ENCODE measurements at regions not wholly inside any gene's neighbourhood (a gene's known extent, or its start where the extent isn't known, plus 50 kb on each side); places are given as distances from the start of the nearest gene placed in this dataset.

DNA sequence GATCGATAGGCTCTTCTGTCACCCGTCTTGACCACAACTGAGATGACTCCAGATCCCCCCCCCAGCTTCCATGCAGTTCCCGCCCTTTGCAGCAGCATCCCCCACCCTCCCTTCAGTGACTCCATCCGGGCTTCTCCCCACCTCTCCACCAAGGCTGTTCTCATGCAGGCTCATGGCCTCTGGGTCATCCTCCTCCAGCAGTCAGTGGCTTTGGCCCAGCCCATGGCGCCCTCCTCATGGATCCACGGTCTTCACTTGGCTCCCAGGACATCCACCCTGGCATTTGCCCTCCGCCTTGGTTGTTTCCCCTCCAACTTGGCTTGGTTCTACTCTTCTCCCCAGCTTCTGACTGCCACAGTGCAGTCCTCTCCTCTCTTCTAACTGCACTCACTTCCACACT lies 96.7 kb upstream of the RUFY1 start (continued):
- no peak for TF ChIP-seq ZNF24 (IDR thresholded peaks at IDR 0.05)
- no peak for TF ChIP-seq GATAD2B (conservative IDR thresholded peaks at IDR 0.05; ENCODE audit: low read depth)
- no peak for TF ChIP-seq RAD21 (IDR thresholded peaks at IDR 0.05; ENCODE audit: insufficient read depth, low read depth, low read length)
- TF ChIP-seq CBX5 (IDR thresholded peaks at IDR 0.05; ENCODE audit: low read depth), result no peak
- TF ChIP-seq CHD1 (IDR thresholded peaks at IDR 0.05; ENCODE audit: low read depth, low read length), result no peak
- TF ChIP-seq, protein P1, sequence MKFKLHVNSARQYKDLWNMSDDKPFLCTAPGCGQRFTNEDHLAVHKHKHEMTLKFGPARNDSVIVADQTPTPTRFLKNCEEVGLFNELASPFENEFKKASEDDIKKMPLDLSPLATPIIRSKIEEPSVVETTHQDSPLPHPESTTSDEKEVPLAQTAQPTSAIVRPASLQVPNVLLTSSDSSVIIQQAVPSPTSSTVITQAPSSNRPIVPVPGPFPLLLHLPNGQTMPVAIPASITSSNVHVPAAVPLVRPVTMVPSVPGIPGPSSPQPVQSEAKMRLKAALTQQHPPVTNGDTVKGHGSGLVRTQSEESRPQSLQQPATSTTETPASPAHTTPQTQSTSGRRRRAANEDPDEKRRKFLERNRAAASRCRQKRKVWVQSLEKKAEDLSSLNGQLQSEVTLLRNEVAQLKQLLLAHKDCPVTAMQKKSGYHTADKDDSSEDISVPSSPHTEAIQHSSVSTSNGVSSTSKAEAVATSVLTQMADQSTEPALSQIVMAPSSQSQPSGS (IDR thresholded peaks at IDR 0.05; ENCODE audit: low read length), result no peak

GRCh38 chr5:179452356-179453230 lies 97.8 kb upstream of the RUFY1 start:
- ChIA-PET CTCF (no interaction called here), RAD21 (ENCODE audit: unreplicated experiment) (no interaction called here), POLR2A (no interaction called here), SMC1A (ENCODE audit: uncharacterized antibody, unreplicated experiment) (no interaction called here)
- no peak overlapping the region for H3K27ac ChIP-seq (ENCODE audit: control insufficient read depth, insufficient read depth)
- H2AFZ ChIP-seq (ENCODE audit: control insufficient read depth, low read depth, low read length), result no peak overlapping the region
- ATAC-seq (no peak), FAIRE-seq (no peak), DNase-seq (ENCODE audit: low read depth, low spot score) (no peak)
- H3K4me1 ChIP-seq (ENCODE audit: control insufficient read depth, insufficient read depth, low read length), result no peaks in the 10 kb centered on the region
- no TSS peak for BruUV-seq (replicated peaks)
- no peaks in the 10 kb centered on the region for H3K36me3 ChIP-seq (ENCODE audit: control insufficient read depth in 2 of 2, insufficient read depth in 2 of 2, low read length in 1 of 2)
- in situ Hi-C loops (cut with MboI), result no loop called here
- H3K4me3 ChIP-seq, result no peak overlapping the region
- intact Hi-C loops (cut with micrococcal nuclease; ENCODE audit: unreplicated experiment), result no loop called here
- no peak overlapping the region for H3K9ac ChIP-seq (ENCODE audit: control insufficient read depth, insufficient read depth, low read length)
- H3K27me3 ChIP-seq (replicated peaks in 1 of 2; ENCODE audit: control insufficient read depth in 2 of 2, insufficient read depth in 2 of 2, low read length in 1 of 2), result no peaks in the 10 kb centered on the region
- no peak overlapping the region for H3K4me2 ChIP-seq (ENCODE audit: control insufficient read depth, insufficient read depth)
- no peaks in the 10 kb centered on the region for H3K79me2 ChIP-seq (ENCODE audit: control insufficient read depth, insufficient read depth, low read length)
- H3K9me3 ChIP-seq (replicated peaks; ENCODE audit: control insufficient read depth, insufficient read depth, low read length), result peaks cover 8% of the 10 kb centered on the region; the same call in 1 of the 3 replicates
- H4K20me1 ChIP-seq (ENCODE audit: control insufficient read depth, insufficient read depth), result no peaks in the 10 kb centered on the region
- WGBS (ENCODE audit: insufficient coverage, insufficient replicate concordance, low lambda C conversion rate, missing lambda C conversion rate), result 45% methylated on average over 19 of the region's 20 CpGs
- TF ChIP-seq E2F4 (IDR thresholded peaks at IDR 0.05; ENCODE audit: low read depth, low read length), result no peak
- TF ChIP-seq RELA (IDR thresholded peaks at IDR 0.05; ENCODE audit: borderline replicate concordance, partially characterized antibody), result no peak
- no peak for TF ChIP-seq BMI1 (IDR thresholded peaks at IDR 0.05; ENCODE audit: borderline replicate concordance)
- TF ChIP-seq PML (IDR thresholded peaks at IDR 0.05; ENCODE audit: low read length), result no peak
- TF ChIP-seq MTA2 (IDR thresholded peaks at IDR 0.05; ENCODE audit: low read depth), result no peak
- TF ChIP-seq ATF7 (IDR thresholded peaks at IDR 0.05; ENCODE audit: low read depth), result no peak
- TF ChIP-seq ZBTB40 (IDR thresholded peaks at IDR 0.05; ENCODE audit: borderline replicate concordance), result no peak
- no peak for TF ChIP-seq KDM1A (IDR thresholded peaks at IDR 0.05; ENCODE audit: borderline replicate concordance)
- TF ChIP-seq BACH1 (IDR thresholded peaks at IDR 0.05; ENCODE audit: borderline replicate concordance), result no peak
- TF ChIP-seq JUND (IDR thresholded peaks at IDR 0.05; ENCODE audit: low read depth, low read length), result no peak
- no peak for TF ChIP-seq ZNF207 (IDR thresholded peaks at IDR 0.05; ENCODE audit: borderline replicate concordance)
- no peak for TF ChIP-seq HDGF (IDR thresholded peaks at IDR 0.05)
